ENCODE measurements at regions not wholly inside any gene's neighbourhood (a gene's known extent, or its start where the extent isn't known, plus 50 kb on each side); places are given as distances from the start of the nearest gene placed in this dataset.

GRCh38 chr11:10371926-10372641, 67.2 kb downstream of the ADM start:
- TF ChIP-seq CTCF (IDR thresholded peaks at IDR 0.05; ENCODE audit: insufficient read depth, low read length, poor library complexity, severe bottlenecking) = no peak
- no peak for DNase-seq (ENCODE audit: extremely low read depth, insufficient read length)
- H3K4me3 ChIP-seq (replicated peaks; ENCODE audit: low read depth, low read length) = no peak overlapping the region
- no peaks in the 10 kb centered on the region for H3K27me3 ChIP-seq (replicated peaks; ENCODE audit: control insufficient read depth, insufficient read depth, low read length)
- no peaks in the 10 kb centered on the region for H3K36me3 ChIP-seq (ENCODE audit: control insufficient read depth, insufficient read depth, low read length)

GRCh38 chr11:10373340-10373739, 68.5 kb downstream of the ADM start:
- Histone ChIP-seq H3K4me3 (replicated peaks; ENCODE audit: low read depth, low read length) (no peak overlapping the region), H3K36me3 (ENCODE audit: control insufficient read depth, insufficient read depth, low read length) (no peaks in the 10 kb centered on the region), H3K27me3 (replicated peaks; ENCODE audit: control insufficient read depth, insufficient read depth, low read length) (no peaks in the 10 kb centered on the region)
- TF ChIP-seq CTCF (IDR thresholded peaks at IDR 0.05; ENCODE audit: insufficient read depth, low read length, poor library complexity, severe bottlenecking) = no peak
- no peak for DNase-seq (ENCODE audit: extremely low read depth, insufficient read length)

- H3K4me3 ChIP-seq (replicated peaks; ENCODE audit: low read depth, low read length) = no peak overlapping the region
- no peak for TF ChIP-seq CTCF (IDR thresholded peaks at IDR 0.05; ENCODE audit: insufficient read depth, low read length, poor library complexity, severe bottlenecking)
- H3K27me3 ChIP-seq (replicated peaks; ENCODE audit: control insufficient read depth, insufficient read depth, low read length) = no peaks in the 10 kb centered on the region
- no peak for DNase-seq (ENCODE audit: extremely low read depth, insufficient read length)
- H3K36me3 ChIP-seq (ENCODE audit: control insufficient read depth, insufficient read depth, low read length) = no peaks in the 10 kb centered on the region
Observed at GRCh38 chr11:10373929-10374328, 69.1 kb downstream of the ADM start.

GRCh38 chr11:10374386-10374785, 69.5 kb downstream of the ADM start:
- DNase-seq (ENCODE audit: extremely low read depth, insufficient read length) = no peak
- H3K4me3 ChIP-seq (replicated peaks; ENCODE audit: low read depth, low read length) = no peak overlapping the region
- TF ChIP-seq CTCF (IDR thresholded peaks at IDR 0.05; ENCODE audit: insufficient read depth, low read length, poor library complexity, severe bottlenecking) = no peak
- no peaks in the 10 kb centered on the region for H3K27me3 ChIP-seq (replicated peaks; ENCODE audit: control insufficient read depth, insufficient read depth, low read length)
- H3K36me3 ChIP-seq (ENCODE audit: control insufficient read depth, insufficient read depth, low read length) = no peaks in the 10 kb centered on the region

- no peak for DNase-seq (ENCODE audit: extremely low read depth, insufficient read length)
- no peaks in the 10 kb centered on the region for H3K36me3 ChIP-seq (ENCODE audit: control insufficient read depth, insufficient read depth, low read length)
- H3K4me3 ChIP-seq (replicated peaks; ENCODE audit: low read depth, low read length) = no peak overlapping the region
- no peaks in the 10 kb centered on the region for H3K27me3 ChIP-seq (replicated peaks; ENCODE audit: control insufficient read depth, insufficient read depth, low read length)
- no peak for TF ChIP-seq CTCF (IDR thresholded peaks at IDR 0.05; ENCODE audit: insufficient read depth, low read length, poor library complexity, severe bottlenecking)
Observed at GRCh38 chr11:10375280-10375971, 70.6 kb downstream of the ADM start.
